Colon (tissue), 2 donors: ENCODE measurements at regions not wholly inside any gene's neighbourhood (a gene's known extent, or its start where the extent isn't known, plus 50 kb on each side); places are given as distances from the start of the nearest gene placed in this dataset.

Experiments
- FAIRE-seq: peaks from 2 replicates; lab custom pipeline; 2012; peaks lifted over from hg19 to GRCh38; lab: Jason Lieb, UNC
- donor health status: control.
- donor health status: control.

- FAIRE-seq, result no peak
Measured at GRCh38 chr1:238546118-238546517, 655.4 kb upstream of the ZP4 start.

GRCh38 chr1:238537641-238538040 is 646.9 kb upstream of the ZP4 start:
- no peak for FAIRE-seq

GRCh38 chr1:238530209-238530851 is 639.6 kb upstream of the ZP4 start:
- FAIRE-seq, result no peak

- FAIRE-seq, result no peak
Measured at GRCh38 chr1:238517711-238518110, 627.0 kb upstream of the ZP4 start.

- no peak for FAIRE-seq
Measured at GRCh38 chr1:238501290-238501689, 610.6 kb upstream of the ZP4 start.

GRCh38 chr1:238499021-238499420 is 608.3 kb upstream of the ZP4 start:
- FAIRE-seq, result no peak

- no peak for FAIRE-seq
Measured at GRCh38 chr1:238492271-238492670, 601.5 kb upstream of the ZP4 start.

GRCh38 chr1:238491265-238491664 is 600.5 kb upstream of the ZP4 start:
- FAIRE-seq, result no peak

- no peak for FAIRE-seq
Measured at GRCh38 chr1:238489006-238489405, 598.3 kb upstream of the ZP4 start.

- FAIRE-seq, result no peak
Measured at GRCh38 chr1:238488401-238488800, 597.7 kb upstream of the ZP4 start.

- no peak for FAIRE-seq
Measured at GRCh38 chr1:238487931-238488330, 597.2 kb upstream of the ZP4 start.

- FAIRE-seq, result no peak
Measured at GRCh38 chr1:238485912-238486209, 595.1 kb upstream of the ZP4 start.

GRCh38 chr1:238485057-238485911 is 594.6 kb upstream of the ZP4 start:
- FAIRE-seq, result no peak

- FAIRE-seq, result peak; percentile 18
Measured at GRCh38 chr1:238484121-238484520, 593.4 kb upstream of the ZP4 start.

- no peak for FAIRE-seq
Measured at GRCh38 chr1:238476841-238477240, 586.1 kb upstream of the ZP4 start.

GRCh38 chr1:238475712-238476111 is 585.0 kb upstream of the ZP4 start:
- FAIRE-seq, result no peak

GRCh38 chr1:238474263-238474662 is 583.5 kb upstream of the ZP4 start:
- no peak for FAIRE-seq

GRCh38 chr1:238469146-238469631 is 578.5 kb upstream of the ZP4 start:
- FAIRE-seq, result no peak

- no peak for FAIRE-seq
Measured at GRCh38 chr1:238468068-238468467, 577.3 kb upstream of the ZP4 start.

- no peak for FAIRE-seq
Measured at GRCh38 chr1:238466459-238466858, 575.7 kb upstream of the ZP4 start.

GRCh38 chr1:238465449-238465848 is 574.7 kb upstream of the ZP4 start:
- FAIRE-seq, result no peak

- no peak for FAIRE-seq
Measured at GRCh38 chr1:238458899-238459298, 568.2 kb upstream of the ZP4 start.

GRCh38 chr1:238457610-238458009 is 566.9 kb upstream of the ZP4 start:
- no peak for FAIRE-seq

- no peak for FAIRE-seq
Measured at GRCh38 chr1:238451781-238452310, 561.1 kb upstream of the ZP4 start.
